ENCODE measurements at regions not wholly inside any gene's neighbourhood (a gene's known extent, or its start where the extent isn't known, plus 50 kb on each side); places are given as distances from the start of the nearest gene placed in this dataset.

GRCh38 chr4:100284129-100284880, 94.0 kb upstream of the DDIT4L start:
- TF ChIP-seq POLR2A (IDR thresholded peaks at IDR 0.05) = no peak
- TF ChIP-seq, protein P1, sequence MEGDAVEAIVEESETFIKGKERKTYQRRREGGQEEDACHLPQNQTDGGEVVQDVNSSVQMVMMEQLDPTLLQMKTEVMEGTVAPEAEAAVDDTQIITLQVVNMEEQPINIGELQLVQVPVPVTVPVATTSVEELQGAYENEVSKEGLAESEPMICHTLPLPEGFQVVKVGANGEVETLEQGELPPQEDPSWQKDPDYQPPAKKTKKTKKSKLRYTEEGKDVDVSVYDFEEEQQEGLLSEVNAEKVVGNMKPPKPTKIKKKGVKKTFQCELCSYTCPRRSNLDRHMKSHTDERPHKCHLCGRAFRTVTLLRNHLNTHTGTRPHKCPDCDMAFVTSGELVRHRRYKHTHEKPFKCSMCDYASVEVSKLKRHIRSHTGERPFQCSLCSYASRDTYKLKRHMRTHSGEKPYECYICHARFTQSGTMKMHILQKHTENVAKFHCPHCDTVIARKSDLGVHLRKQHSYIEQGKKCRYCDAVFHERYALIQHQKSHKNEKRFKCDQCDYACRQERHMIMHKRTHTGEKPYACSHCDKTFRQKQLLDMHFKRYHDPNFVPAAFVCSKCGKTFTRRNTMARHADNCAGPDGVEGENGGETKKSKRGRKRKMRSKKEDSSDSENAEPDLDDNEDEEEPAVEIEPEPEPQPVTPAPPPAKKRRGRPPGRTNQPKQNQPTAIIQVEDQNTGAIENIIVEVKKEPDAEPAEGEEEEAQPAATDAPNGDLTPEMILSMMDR (IDR thresholded peaks at IDR 0.05) = no peak

All from lower leg skin (tissue), 3 donors.